Fibroblast of villous mesenchyme (primary cell): ENCODE measurements at regions not wholly inside any gene's neighbourhood (a gene's known extent, or its start where the extent isn't known, plus 50 kb on each side); places are given as distances from the start of the nearest gene placed in this dataset.
"Not testable (repeated sequence)": the region's sequence is repeated elsewhere in the genome, so short reads cannot be mapped to it uniquely, and the experiment has no call there.

ENCODE experiments used
- DNase-seq: peaks from one replicate; pipeline ENCODE4 v3.0.0-alpha.2; 2010; ENCODE audit warnings: low read depth
- H3K4me3 ChIP-seq: 2 replicates; pipeline ENCODE4 v1.5.1; 2011; ENCODE audit warnings: low read depth, mild to moderate bottlenecking, low read length
- CTCF ChIP-seq: IDR thresholded peaks from 2 replicates; pipeline ENCODE4 v1.5.1; 2012; ENCODE audit warnings: low read depth, mild to moderate bottlenecking, low read length; ENCODE audit not compliant: insufficient read depth

- DNase-seq, result no peak
- TF ChIP-seq CTCF, result no peak
- no peak overlapping the region for H3K4me3 ChIP-seq
These were observed 61.9 kb upstream of the CYP2D6 start for GRCh38 chr22:42192547-42192946.

- TF ChIP-seq CTCF, result no peak
- DNase-seq, result no peak
These were observed 59.7 kb upstream of the CYP2D6 start for GRCh38 chr22:42190274-42190673.

GRCh38 chr22:42189761-42190160, 59.2 kb upstream of the CYP2D6 start:
- TF ChIP-seq CTCF, result no peak

More at GRCh38 chr22:42190274-42190673, 59.7 kb upstream of the CYP2D6 start:
- H3K4me3 ChIP-seq, result no peak overlapping the region

GRCh38 chr22:42188808-42189447, 58.3 kb upstream of the CYP2D6 start:
- H3K4me3 ChIP-seq, result no peak overlapping the region
- DNase-seq, result no peak
- TF ChIP-seq CTCF, result no peak

More at GRCh38 chr22:42189761-42190160, 59.2 kb upstream of the CYP2D6 start:
- DNase-seq, result no peak
- H3K4me3 ChIP-seq, result no peak overlapping the region

GRCh38 chr22:42187646-42188045, 57.0 kb upstream of the CYP2D6 start:
- no peak for DNase-seq
- no peak overlapping the region for H3K4me3 ChIP-seq
- TF ChIP-seq CTCF, result no peak

- no peak overlapping the region for H3K4me3 ChIP-seq
- no peak for DNase-seq
- no peak for TF ChIP-seq CTCF
These were observed 55.4 kb upstream of the CYP2D6 start for GRCh38 chr22:42185915-42186439.

GRCh38 chr22:42184852-42185251, 54.2 kb upstream of the CYP2D6 start:
- no peak for DNase-seq
- no peak for TF ChIP-seq CTCF
- no peak overlapping the region for H3K4me3 ChIP-seq

GRCh38 chr22:42183461-42184059, 53.0 kb upstream of the CYP2D6 start:
- not testable (repeated sequence) for H3K4me3 ChIP-seq, DNase-seq
